ENCODE measurements at regions not wholly inside any gene's neighbourhood (a gene's known extent, or its start where the extent isn't known, plus 50 kb on each side); places are given as distances from the start of the nearest gene placed in this dataset.
"Not testable (repeated sequence)": the region's sequence is repeated elsewhere in the genome, so short reads cannot be mapped to it uniquely, and the experiment has no call there.

DNA sequence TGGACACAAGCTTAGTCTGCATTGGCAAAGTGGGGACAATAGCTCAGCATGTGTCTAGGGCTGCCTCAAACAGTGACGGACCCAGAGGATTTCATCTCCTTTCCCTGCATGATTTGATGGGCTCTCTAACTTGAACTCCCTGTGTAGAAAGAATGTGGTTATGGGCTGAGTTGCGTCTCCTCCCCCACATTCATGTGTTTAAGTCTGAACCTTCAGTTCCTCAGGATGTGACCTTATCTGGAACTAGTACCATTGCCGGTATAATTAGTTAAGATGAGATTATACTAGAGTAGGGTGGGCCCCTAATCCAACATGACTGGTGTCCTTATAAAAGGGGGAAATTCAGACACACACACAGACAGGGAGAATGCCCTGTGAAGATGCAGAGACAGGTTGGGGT lies 257.6 kb downstream of the BCL2L11 start:
- H3K9ac ChIP-seq (ENCODE audit: low read length); POLR2A ChIA-PET (ENCODE audit: unreplicated experiment); intact Hi-C loops (cut with micrococcal nuclease); H3K9me2 ChIP-seq (replicated peaks; ENCODE audit: low read length); H3K27ac ChIP-seq (ENCODE audit: low read length); H3K4me3 ChIP-seq (ENCODE audit: low read length); ATAC-seq; H3F3A ChIP-seq (ENCODE audit: low read length, unreplicated experiment); H3K9me3 ChIP-seq (ENCODE audit: low read length); H4K20me1 ChIP-seq (ENCODE audit: low read length); H3K27me3 ChIP-seq (ENCODE audit: low read length); BruUV-seq (replicated peaks); H3K4me2 ChIP-seq (ENCODE audit: low read length); H3K4me1 ChIP-seq (ENCODE audit: insufficient read depth, low read length); CTCF ChIA-PET; DNase-seq; H3K36me3 ChIP-seq (ENCODE audit: low read depth, low read length); H3K79me2 ChIP-seq (ENCODE audit: low read length); H2AFZ ChIP-seq (ENCODE audit: low read length): not testable (repeated sequence)

DNA sequence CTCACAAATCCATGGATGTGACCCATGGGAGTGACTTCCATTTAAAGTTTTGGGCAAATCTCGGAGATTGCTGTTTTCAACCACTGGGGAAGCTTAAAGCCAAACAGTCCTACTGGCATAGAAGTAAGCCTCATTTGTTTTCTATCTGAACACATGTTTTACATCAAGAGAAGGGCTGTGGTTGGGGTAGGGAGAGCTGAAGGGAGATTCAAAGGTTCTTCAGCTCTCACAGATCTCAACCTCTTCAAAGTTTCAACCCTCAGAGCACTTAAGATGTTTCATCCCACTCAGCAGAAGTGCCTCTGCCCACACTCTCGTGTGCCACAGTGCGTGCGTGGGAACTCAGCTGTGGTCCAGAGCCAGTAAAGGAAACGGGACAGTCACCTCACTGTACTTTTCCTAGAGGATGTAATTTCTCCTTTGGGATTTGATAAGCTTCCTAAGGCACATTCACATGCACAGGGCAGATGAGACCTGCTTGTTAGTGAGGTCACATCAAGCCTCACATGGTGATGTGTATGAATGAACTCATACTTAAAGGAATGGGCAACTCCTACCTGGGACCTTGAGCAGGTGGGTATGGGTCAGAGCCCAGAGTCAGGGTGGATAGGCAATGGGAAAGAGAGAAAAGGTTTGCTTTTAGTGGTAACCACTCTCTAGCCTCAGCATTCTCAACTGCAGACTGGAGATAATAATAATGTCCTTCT lies 260.2 kb downstream of the BCL2L11 start:
- DNase-seq; H3K4me2 ChIP-seq (ENCODE audit: low read length); H3K27ac ChIP-seq (ENCODE audit: low read length); CTCF ChIA-PET; H3K4me3 ChIP-seq (ENCODE audit: low read length); POLR2A ChIA-PET (ENCODE audit: unreplicated experiment); H3K79me2 ChIP-seq (ENCODE audit: low read length); H3K9me3 ChIP-seq (ENCODE audit: low read length); H3K27me3 ChIP-seq (ENCODE audit: low read length); H3K36me3 ChIP-seq (ENCODE audit: low read depth, low read length); H3K4me1 ChIP-seq (ENCODE audit: insufficient read depth, low read length); H3K9me2 ChIP-seq (replicated peaks; ENCODE audit: low read length); H4K20me1 ChIP-seq (ENCODE audit: low read length); H2AFZ ChIP-seq (ENCODE audit: low read length); intact Hi-C loops (cut with micrococcal nuclease); H3K9ac ChIP-seq (ENCODE audit: low read length); ATAC-seq; BruUV-seq (replicated peaks); H3F3A ChIP-seq (ENCODE audit: low read length, unreplicated experiment): not testable (repeated sequence)

DNA sequence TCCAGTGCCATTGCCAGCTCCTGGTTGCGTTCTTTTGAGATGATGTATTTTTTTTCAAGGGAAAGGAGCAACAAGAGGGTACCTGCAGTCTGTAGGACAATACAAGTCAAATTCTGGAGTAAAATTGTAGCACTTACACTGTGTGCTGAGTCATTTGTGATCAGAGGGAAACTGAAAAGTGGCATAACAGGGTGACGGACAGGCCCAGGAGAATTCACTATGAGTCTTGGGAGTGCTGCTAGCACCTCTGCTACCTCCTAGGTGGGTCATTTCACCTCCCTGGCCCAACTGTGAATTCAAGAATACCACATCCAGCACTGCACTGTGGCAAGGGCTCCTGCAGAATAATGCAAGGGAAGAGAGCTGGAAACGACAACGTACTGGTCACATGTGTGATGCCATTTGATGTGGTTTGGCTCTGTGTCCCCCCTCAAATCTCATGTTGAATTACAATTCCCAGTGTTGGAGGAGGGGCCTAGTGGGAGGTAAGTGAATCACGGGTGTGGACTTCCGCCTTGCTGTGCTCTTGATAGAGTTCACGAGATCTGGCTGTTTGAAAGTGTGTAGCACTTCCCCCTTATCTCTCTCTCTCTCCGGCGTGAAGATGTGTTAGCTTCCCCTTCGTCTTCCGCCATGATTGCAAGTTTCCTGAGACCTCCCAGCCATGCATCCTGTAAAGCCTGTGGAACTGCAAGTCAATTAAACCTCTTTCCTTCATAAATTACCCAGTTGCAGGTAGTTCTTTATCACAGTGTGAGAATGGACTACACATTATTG lies 261.0 kb downstream of the BCL2L11 start:
- H3K9me3 ChIP-seq (ENCODE audit: low read length); H3K9ac ChIP-seq (ENCODE audit: low read length); DNase-seq; H3K9me2 ChIP-seq (replicated peaks; ENCODE audit: low read length); H2AFZ ChIP-seq (ENCODE audit: low read length); H4K20me1 ChIP-seq (ENCODE audit: low read length); ATAC-seq; BruUV-seq (replicated peaks); H3K4me3 ChIP-seq (ENCODE audit: low read length); POLR2A ChIA-PET (ENCODE audit: unreplicated experiment); H3K4me1 ChIP-seq (ENCODE audit: insufficient read depth, low read length); H3K36me3 ChIP-seq (ENCODE audit: low read depth, low read length); intact Hi-C loops (cut with micrococcal nuclease); H3F3A ChIP-seq (ENCODE audit: low read length, unreplicated experiment); H3K27ac ChIP-seq (ENCODE audit: low read length); H3K27me3 ChIP-seq (ENCODE audit: low read length); H3K4me2 ChIP-seq (ENCODE audit: low read length); H3K79me2 ChIP-seq (ENCODE audit: low read length); CTCF ChIA-PET: not testable (repeated sequence)

DNA sequence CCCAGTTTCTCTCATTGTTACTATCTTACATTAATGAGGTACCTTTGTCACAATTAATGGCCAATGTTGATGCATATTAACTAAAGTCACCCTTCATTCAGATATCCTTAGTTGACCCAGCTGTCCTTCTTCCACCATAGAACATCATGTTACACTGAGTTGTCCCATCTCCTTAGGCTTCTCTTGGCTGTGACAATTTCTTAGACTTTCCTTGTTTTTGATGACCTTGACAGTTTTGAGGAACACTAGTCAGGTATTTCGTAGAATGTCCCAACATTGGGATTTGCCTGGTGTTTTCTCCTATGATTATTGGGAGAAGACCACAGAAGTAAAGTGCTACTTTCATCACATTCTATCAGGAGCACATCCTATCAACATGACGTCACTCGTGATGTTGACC lies 261.8 kb downstream of the BCL2L11 start:
- H3F3A ChIP-seq (ENCODE audit: low read length, unreplicated experiment); H2AFZ ChIP-seq (ENCODE audit: low read length); H3K4me1 ChIP-seq (ENCODE audit: insufficient read depth, low read length); H3K27me3 ChIP-seq (ENCODE audit: low read length); H3K27ac ChIP-seq (ENCODE audit: low read length); BruUV-seq (replicated peaks); H3K9ac ChIP-seq (ENCODE audit: low read length); H3K9me2 ChIP-seq (replicated peaks; ENCODE audit: low read length); H3K4me3 ChIP-seq (ENCODE audit: low read length); H3K9me3 ChIP-seq (ENCODE audit: low read length); H3K36me3 ChIP-seq (ENCODE audit: low read depth, low read length); intact Hi-C loops (cut with micrococcal nuclease); CTCF ChIA-PET; H3K4me2 ChIP-seq (ENCODE audit: low read length); DNase-seq; H3K79me2 ChIP-seq (ENCODE audit: low read length); ATAC-seq; H4K20me1 ChIP-seq (ENCODE audit: low read length); POLR2A ChIA-PET (ENCODE audit: unreplicated experiment): not testable (repeated sequence)

DNA sequence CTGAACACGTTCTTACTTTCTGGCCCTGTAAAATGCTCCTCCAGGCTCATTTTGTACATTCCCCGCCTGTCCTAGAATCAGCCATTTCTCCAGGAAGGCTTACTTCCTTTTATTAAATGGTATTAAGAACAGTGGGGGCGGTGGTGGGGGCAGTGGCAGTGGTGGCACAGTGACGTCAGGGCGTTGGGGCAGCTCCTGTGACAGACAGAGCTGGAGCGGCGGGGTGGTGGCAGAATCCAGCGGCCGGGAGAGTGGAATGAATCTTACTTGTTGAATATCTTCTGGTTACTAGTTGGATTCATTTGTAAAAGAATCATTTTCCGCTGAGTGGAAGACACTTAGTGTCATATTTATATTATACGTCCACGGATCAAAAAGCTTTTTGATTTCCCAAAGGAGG lies 262.6 kb downstream of the BCL2L11 start:
- H3K4me2 ChIP-seq (ENCODE audit: low read length); H3K27me3 ChIP-seq (ENCODE audit: low read length); H3K4me3 ChIP-seq (ENCODE audit: low read length); POLR2A ChIA-PET (ENCODE audit: unreplicated experiment); intact Hi-C loops (cut with micrococcal nuclease); H3K27ac ChIP-seq (ENCODE audit: low read length); BruUV-seq (replicated peaks); H2AFZ ChIP-seq (ENCODE audit: low read length); H3K9ac ChIP-seq (ENCODE audit: low read length); H3K36me3 ChIP-seq (ENCODE audit: low read depth, low read length); H3K79me2 ChIP-seq (ENCODE audit: low read length); H3K9me2 ChIP-seq (replicated peaks; ENCODE audit: low read length); ATAC-seq; H3K4me1 ChIP-seq (ENCODE audit: insufficient read depth, low read length); DNase-seq; H3F3A ChIP-seq (ENCODE audit: low read length, unreplicated experiment); H4K20me1 ChIP-seq (ENCODE audit: low read length); H3K9me3 ChIP-seq (ENCODE audit: low read length); CTCF ChIA-PET: not testable (repeated sequence)

DNA sequence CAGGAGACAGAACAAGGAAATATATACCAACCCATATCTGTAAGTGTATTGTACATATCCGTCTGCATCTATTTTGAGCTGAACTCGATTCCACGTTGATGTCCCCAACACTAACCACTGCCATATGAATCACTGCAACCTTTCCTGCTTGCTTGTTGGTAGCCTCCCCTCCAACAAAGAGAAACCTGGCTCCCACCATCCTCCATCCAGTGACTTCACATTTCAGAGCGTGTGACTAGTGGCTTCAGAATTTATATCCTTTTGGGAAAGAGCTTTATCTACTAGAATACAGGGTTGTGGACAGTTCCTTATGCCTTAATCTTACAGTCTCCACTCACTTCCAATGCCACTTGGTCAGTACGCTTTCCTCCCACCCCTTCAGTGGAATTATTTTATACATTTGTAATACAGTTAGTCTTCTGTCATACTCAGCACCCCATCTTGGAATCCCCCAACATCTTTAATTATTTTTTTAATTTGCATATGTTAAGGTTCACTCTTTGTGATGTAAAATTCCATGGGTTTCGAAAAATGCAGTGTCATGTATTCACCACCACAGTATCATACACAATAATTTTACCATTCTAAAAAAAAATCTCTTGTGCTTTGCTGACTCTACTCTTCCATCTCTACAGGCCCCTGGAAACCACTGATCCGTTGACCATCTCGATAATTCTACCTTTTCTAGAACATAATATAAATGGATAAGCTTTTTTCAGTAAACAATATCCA lies 264.7 kb downstream of the BCL2L11 start:
- H3K4me3 ChIP-seq (ENCODE audit: low read length); H3K79me2 ChIP-seq (ENCODE audit: low read length); ATAC-seq; H4K20me1 ChIP-seq (ENCODE audit: low read length); POLR2A ChIA-PET (ENCODE audit: unreplicated experiment); BruUV-seq (replicated peaks); H3K27ac ChIP-seq (ENCODE audit: low read length); H3K9ac ChIP-seq (ENCODE audit: low read length); H2AFZ ChIP-seq (ENCODE audit: low read length); CTCF ChIA-PET; H3K9me3 ChIP-seq (ENCODE audit: low read length); H3K4me2 ChIP-seq (ENCODE audit: low read length); DNase-seq; H3F3A ChIP-seq (ENCODE audit: low read length, unreplicated experiment); H3K36me3 ChIP-seq (ENCODE audit: low read depth, low read length); H3K27me3 ChIP-seq (ENCODE audit: low read length); H3K4me1 ChIP-seq (ENCODE audit: insufficient read depth, low read length); intact Hi-C loops (cut with micrococcal nuclease); H3K9me2 ChIP-seq (replicated peaks; ENCODE audit: low read length): not testable (repeated sequence)

Measured in PC-3 (cell line).